Islet of Langerhans (tissue), 1 donor: ENCODE measurements at regions not wholly inside any gene's neighbourhood (a gene's known extent, or its start where the extent isn't known, plus 50 kb on each side); places are given as distances from the start of the nearest gene placed in this dataset.
"Not testable (repeated sequence)": the region's sequence is repeated elsewhere in the genome, so short reads cannot be mapped to it uniquely, and the experiment has no call there.

Experiments used
- FAIRE-seq: peaks from one replicate; lab custom pipeline; 2011; peaks lifted over from hg19 to GRCh38; lab: Jason Lieb, UNC

- no peak for FAIRE-seq
Observed at GRCh38 chr2:19198381-19198780, 160.0 kb downstream of the OSR1 start.

DNA sequence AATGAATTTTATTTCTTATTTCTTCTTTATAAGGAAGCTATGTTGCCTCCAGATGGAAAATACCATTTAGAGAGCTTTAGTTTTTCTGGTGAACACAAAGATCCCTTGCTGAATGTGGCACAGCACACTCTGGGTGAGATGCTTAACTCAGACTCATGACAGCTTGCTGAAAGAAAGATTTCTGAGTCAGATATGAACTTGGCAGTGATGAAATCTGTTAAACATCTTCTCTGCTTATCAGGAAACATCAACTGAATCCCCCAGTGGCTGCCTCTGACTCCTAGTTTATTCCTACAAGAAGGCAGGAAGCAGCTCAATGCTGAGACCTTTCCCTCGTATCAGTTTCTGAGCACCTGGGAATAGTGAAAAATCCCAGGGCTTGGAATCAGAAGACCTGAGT, 162.8 kb downstream of the OSR1 start:
- FAIRE-seq: no peak

- FAIRE-seq: no peak
Observed at GRCh38 chr2:19189391-19189790, 169.0 kb downstream of the OSR1 start.

DNA sequence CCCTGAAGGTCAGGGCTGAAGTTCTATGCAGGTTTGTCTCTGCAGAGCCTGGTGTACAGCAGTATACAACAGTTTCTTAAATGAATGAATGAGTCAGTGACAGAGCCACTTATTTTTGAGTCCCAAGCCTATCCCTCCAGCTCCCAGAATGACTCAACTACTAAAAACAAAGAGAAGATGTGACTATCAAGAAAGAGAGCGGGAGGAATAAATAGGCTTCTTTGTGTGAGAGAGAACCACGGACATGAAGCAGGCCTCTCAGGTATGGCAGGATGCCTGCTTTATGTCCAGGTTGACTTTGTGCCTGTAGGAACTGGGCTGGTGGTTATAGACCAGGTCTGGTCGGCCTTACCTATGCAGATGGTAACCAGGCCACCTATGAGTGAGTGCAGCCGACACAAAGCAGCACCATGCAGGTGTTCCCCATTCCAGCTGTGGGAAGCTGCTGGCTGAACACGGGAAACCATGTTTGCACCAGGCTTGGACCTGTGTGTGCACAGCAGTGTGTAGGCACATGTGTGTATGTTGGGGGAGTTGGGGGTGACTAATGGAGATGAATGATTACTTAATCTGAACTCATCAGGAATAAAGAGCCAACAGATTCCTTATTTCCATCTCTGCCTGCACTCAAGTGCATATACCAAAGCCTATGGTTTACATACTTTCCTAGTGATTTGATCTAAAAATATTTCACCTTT, 171.0 kb downstream of the OSR1 start:
- FAIRE-seq: no peak

- FAIRE-seq: no peak
Observed at GRCh38 chr2:19185086-19185485, 173.3 kb downstream of the OSR1 start.

DNA sequence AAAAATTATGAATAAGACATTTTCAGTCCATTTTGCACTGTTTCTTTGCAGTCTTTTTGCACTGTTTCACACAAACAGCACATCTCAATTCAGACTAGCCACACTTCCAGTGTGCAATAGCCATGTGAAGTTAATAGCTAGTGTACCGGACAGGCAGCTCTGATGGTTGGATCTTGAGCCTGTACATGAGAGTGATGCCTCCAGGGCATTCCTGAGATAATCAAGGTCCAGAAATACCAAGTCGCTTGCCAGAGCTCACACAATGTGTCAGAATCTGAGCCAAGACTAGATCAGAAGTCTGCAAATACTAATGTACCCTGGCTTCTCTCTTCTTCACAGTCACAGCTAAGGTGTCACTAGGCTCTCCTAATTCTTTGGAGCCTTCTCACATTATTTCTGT, 180.2 kb downstream of the OSR1 start:
- FAIRE-seq: no peak

GRCh38 chr2:19176977-19177376, 181.4 kb downstream of the OSR1 start:
- no peak for FAIRE-seq

DNA sequence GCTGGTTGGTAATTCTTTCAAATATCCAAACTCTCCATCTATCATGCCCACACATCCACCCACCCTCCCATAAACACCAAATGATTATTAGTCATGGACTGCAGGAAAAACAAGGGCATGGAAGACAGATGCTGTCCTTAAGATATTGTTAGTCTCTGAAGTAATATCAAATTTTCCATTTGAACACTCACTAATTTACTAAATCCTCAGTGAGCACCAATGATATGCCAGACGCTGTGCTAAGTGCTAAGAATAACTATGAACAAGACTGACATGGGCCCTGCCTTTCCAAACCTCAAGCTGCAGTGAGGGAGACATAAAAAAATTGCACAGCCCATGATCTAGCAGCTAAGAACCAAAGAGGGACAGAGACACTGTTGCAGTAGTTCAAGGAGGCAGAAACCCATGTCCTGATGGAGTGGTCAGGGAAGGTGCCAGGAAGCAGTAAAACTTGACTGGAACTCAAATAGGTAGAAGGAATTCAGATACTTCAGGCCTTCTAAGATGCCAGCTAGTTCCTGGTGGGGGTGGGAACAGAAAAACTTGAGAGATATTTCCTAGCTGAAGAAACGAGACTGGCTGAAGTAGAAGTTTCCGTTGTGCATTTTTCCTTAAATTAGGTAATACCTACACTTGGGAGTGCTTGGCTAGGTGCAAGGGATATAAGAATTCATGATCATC, 182.1 kb downstream of the OSR1 start:
- no peak for FAIRE-seq

DNA sequence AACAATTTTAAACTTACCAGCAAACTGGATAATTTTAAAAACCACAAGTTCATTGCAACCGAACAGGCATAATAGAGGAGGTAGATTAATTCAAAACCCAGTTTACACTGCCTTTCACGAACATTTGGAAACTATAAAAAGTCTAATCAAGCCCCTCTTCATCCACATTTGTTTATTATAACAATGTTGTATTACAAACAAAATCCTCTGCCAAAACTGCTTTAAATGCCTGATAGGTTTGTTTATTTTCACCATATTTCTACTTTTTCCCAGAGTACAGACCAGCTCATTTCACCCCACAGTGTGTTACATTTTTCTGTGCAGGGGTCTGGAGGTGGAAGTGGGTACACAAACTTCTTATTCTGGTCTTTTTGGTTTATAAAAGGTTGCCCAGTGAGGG, 184.2 kb downstream of the OSR1 start:
- FAIRE-seq: no peak

DNA sequence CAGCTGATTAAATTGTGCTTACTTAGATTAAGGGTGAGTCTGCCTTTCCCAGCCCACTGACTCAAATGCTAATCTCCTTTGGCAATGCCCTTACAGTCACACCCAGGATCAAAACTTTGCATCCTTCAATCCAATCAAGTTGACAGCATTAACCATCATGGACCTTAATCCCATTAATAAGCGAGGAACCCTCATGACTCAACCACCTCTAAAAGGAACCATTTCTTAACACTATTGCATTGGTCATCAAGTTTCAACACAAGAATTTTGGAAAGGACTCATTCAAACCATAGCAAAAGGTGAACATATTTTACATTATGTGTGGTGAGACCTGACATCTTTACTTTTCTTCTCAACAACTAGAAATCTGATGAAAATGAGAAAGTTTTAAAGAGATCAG, 187.0 kb downstream of the OSR1 start:
- FAIRE-seq: no peak

DNA sequence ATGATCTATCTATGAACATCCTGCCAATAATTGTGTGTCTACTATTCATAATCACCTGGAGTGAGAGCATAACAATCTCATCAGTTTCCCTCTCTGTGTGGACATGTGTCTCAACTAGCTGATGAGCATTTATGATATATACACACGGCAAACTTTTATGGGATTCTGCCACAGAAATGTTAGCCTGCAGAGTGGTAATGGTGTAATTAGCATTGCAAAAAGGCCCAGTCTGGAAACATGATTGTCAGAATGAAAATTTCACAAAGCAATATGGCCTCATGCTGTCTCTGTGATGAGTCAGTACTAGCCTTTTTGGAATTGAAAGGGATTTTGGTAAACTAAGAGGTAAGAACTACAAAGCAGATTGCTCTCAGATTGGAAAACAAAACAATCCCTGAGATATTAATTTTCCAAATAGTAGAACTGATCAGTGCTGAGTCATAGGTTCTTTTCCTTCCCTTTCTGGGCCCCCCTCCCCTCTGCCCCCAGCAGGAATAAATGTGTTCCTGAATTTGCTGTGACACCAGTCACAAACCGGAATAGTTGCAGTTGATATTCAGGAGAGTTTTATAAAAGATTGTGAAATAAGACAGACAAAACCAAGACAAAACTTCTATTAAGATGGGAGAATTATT, 189.2 kb downstream of the OSR1 start:
- no peak for FAIRE-seq

DNA sequence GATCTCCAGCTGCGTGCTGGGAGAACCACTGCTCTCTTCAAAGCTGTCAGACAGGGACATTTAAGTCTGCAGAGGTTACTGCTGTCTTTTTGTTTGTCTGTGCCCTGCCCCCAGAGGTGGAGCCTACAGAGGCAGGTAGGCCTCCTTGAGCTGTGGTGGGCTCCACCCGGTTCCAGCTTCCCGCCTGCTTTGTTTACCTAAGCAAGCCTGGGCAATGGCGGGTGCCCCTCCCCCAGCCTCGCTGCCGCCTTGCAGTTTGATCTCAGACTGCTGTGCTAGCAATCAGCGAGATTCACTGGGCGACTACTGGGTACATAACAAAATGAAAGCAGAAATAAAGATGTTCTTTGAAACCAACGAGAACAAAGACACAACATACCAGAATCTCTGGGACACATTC, 194.3 kb downstream of the OSR1 start:
- not testable (repeated sequence) for FAIRE-seq

DNA sequence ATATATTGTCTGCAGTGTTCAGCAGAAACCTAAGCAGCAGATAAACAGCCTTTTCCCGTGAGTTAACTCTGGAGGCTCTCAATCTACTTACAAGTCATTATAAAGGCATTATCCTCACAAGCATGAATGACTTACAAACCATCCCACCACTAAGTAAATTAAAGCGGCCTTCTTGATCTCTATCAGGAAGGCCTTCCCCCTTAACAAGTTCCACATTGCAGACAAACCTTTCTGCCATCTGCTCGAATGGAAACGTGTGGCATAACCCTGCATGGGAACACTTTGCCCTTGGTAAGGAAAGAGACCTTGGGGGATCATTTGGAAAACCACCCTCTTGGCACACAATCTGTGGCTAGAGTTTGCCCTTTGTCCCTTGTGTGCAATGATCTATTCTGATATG, 199.5 kb downstream of the OSR1 start:
- no peak for FAIRE-seq

- no peak for FAIRE-seq
Observed at GRCh38 chr2:19158211-19158610, 200.2 kb downstream of the OSR1 start.

- FAIRE-seq: no peak
Observed at GRCh38 chr2:19156646-19157045, 201.8 kb downstream of the OSR1 start.

- no peak for FAIRE-seq
Observed at GRCh38 chr2:19150726-19151125, 207.7 kb downstream of the OSR1 start.

GRCh38 chr2:19146867-19147266, 211.6 kb downstream of the OSR1 start:
- no peak for FAIRE-seq

GRCh38 chr2:19141234-19142004, 217.0 kb downstream of the OSR1 start:
- no peak for FAIRE-seq

- FAIRE-seq: no peak
Observed at GRCh38 chr2:19140463-19141208, 217.8 kb downstream of the OSR1 start.

- FAIRE-seq: no peak
Observed at GRCh38 chr2:19139386-19139785, 219.0 kb downstream of the OSR1 start.

DNA sequence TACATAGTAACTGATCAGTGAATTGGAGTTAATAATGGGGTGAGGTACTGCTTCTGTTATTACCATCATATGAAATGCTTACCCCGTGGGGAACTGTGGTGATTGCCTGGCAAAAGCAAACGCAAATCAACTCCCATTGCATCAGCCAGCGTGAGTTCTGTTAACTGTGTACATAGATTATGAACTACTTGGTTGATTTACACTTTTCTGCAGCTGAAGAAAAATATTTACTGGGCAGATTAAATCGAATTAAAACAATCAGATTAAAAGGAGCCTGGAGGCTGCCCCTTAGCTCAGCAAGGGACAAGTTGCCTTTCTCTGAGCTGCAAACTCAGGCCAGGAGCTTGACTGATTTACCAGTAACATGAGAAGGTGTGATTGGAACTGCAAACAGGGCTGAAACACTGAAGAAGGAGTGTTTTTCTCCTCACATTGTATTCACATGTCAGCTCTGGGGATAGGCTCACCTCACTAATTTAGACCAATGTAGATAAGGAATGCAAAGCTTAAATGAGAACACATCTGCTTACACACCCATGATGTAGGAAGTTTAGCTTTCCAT, 220.1 kb downstream of the OSR1 start:
- no peak for FAIRE-seq

DNA sequence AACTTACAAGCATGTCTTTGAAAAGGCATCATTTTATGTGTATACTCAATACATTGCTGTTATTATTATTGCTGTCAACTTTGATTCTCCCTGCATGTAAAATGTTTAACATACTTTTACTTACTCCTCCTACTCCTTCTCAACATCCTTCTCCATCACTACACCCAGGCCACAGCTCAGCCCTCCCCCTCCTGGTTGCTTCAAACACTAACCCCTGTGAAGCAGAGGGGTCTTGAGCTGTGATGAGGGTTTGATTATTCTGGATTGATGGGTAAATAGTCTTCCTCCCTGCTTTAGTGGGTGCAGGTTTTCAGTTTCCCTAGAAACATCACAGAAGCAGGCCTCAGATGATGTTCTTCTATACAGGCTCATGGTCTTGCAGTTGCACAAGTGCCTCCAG, 221.0 kb downstream of the OSR1 start:
- no peak for FAIRE-seq
